Erythroblast (primary cell): ENCODE measurements at regions not wholly inside any gene's neighbourhood (a gene's known extent, or its start where the extent isn't known, plus 50 kb on each side); places are given as distances from the start of the nearest gene placed in this dataset.

Experiments used
- GATA1 ChIP-seq: IDR thresholded peaks from 2 replicates; pipeline ENCODE4 v1.6.1; 2011; ENCODE audit warnings: low read depth, mild to moderate bottlenecking, control low read depth, low read length, moderate library complexity
- POLR2A ChIP-seq: IDR thresholded peaks from 2 replicates; pipeline ENCODE4 v1.6.1; 2011; ENCODE audit warnings: mild to moderate bottlenecking, low read length

GRCh38 chr4:11604821-11605220 lies 176.1 kb upstream of the HS3ST1 start:
- TF ChIP-seq POLR2A = no peak
- TF ChIP-seq GATA1 = no peak
